ENCODE measurements at regions not wholly inside any gene's neighbourhood (a gene's known extent, or its start where the extent isn't known, plus 50 kb on each side); places are given as distances from the start of the nearest gene placed in this dataset.

DNA sequence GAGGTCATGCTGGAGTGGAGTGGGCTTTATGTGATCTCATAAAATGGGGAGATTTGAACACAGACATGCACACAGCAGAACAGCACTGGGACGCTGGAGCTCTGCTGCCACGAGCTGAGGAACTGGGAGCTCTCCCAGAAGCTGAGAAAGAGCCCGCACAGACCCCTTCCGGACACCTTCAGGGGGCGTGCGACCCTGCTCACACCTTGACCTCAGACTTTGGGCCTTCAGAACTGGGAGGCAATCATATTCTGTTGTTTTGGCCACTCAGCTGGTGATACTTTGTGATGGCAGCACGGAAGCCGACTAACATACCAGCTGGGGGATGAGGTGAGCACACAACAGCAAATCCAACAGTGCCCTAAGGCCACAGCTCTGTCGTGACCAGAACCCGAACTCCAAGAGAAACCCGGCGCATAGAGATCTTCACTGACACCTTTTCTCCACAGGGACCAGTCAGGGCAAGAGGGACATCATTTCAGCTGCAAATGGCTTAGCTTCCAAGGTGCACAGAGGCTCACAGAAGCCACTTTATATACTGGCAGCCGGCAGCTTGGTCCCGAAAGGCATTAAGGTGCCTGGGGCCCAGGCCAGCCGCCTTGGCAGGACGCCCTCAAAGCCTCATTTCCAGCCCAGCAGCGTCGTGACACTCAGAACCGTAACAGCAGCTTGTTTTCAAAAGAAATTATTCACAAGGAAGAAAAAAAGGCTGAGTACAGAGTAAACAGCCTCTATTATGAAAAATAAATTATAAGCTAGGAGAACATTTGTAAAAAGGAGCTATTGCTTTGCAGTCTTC is 89.3 kb downstream of the RNASET2 start:
- no peaks in the 10 kb centered on the region for H3K79me2 ChIP-seq (ENCODE audit: insufficient read depth, low read length)
- WGBS (ENCODE audit: insufficient coverage) = 95% methylated on average over 13 of the region's 19 CpGs
- no peak overlapping the region for H2AFZ ChIP-seq (ENCODE audit: insufficient read depth, low read depth, low read length, poor library complexity, severe bottlenecking)
- intact Hi-C loops (cut with micrococcal nuclease) = no loop called here
- TF ChIP-seq, protein P1, sequence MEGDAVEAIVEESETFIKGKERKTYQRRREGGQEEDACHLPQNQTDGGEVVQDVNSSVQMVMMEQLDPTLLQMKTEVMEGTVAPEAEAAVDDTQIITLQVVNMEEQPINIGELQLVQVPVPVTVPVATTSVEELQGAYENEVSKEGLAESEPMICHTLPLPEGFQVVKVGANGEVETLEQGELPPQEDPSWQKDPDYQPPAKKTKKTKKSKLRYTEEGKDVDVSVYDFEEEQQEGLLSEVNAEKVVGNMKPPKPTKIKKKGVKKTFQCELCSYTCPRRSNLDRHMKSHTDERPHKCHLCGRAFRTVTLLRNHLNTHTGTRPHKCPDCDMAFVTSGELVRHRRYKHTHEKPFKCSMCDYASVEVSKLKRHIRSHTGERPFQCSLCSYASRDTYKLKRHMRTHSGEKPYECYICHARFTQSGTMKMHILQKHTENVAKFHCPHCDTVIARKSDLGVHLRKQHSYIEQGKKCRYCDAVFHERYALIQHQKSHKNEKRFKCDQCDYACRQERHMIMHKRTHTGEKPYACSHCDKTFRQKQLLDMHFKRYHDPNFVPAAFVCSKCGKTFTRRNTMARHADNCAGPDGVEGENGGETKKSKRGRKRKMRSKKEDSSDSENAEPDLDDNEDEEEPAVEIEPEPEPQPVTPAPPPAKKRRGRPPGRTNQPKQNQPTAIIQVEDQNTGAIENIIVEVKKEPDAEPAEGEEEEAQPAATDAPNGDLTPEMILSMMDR (IDR thresholded peaks at IDR 0.05) = no peak
- H4K20me1 ChIP-seq (ENCODE audit: insufficient read depth, low read length) = no peaks in the 10 kb centered on the region
- H3K4me1 Mint-ChIP-seq = peaks cover 4% of the 10 kb centered on the region
- no peak overlapping the region for H3K27ac Mint-ChIP-seq
- peaks cover 0 to 5% (median under 1%) of the 10 kb centered on the region in 7 donors for H3K9me3 Mint-ChIP-seq
- no peak overlapping the region for H3K4me2 ChIP-seq (replicated peaks; ENCODE audit: extremely low read depth, low read length, poor library complexity, severe bottlenecking)
- peaks cover 10% of the 10 kb centered on the region in 2 donors for H3K4me1 ChIP-seq (ENCODE audit: control insufficient read depth in 1 of 2, insufficient read depth in 2 of 2, low read length in 2 of 2)
- H3K27me3 ChIP-seq (ENCODE audit: control insufficient read depth in 2 of 2, insufficient read depth in 2 of 2, low read length in 2 of 2) = peaks cover 16 to 24% of the 10 kb centered on the region in 2 donors
- H3K36me3 Mint-ChIP-seq = peaks cover 0 to under 1% of the 10 kb centered on the region in 2 donors
- no peak overlapping the region for H3K9ac ChIP-seq (ENCODE audit: insufficient read depth, low read length, poor library complexity, severe bottlenecking)
- H3K9me3 ChIP-seq (replicated peaks in 1 of 2; ENCODE audit: control insufficient read depth in 1 of 2, insufficient read depth in 1 of 2, low read length in 2 of 2) = peaks cover 0 to 5% of the 10 kb centered on the region in 2 donors
- peaks cover 25 to 36% (median 33%) of the 10 kb centered on the region in 3 donors for H3K27me3 Mint-ChIP-seq (ENCODE audit: low read depth in 3 of 3)
- H3K27ac ChIP-seq (ENCODE audit: low read depth in 1 of 2, low read length in 2 of 2) = no peak overlapping the region
- no peak overlapping the region for H3K4me3 ChIP-seq (replicated peaks in 1 of 3; ENCODE audit: low read depth in 2 of 3, low read length in 3 of 3)
- no peak overlapping the region for H3K4me3 Mint-ChIP-seq
- no peak for DNase-seq
- no peaks in the 10 kb centered on the region for H3K36me3 ChIP-seq (replicated peaks in 1 of 2; ENCODE audit: control insufficient read depth in 1 of 2, insufficient read depth in 2 of 2, low read length in 2 of 2)

DNA sequence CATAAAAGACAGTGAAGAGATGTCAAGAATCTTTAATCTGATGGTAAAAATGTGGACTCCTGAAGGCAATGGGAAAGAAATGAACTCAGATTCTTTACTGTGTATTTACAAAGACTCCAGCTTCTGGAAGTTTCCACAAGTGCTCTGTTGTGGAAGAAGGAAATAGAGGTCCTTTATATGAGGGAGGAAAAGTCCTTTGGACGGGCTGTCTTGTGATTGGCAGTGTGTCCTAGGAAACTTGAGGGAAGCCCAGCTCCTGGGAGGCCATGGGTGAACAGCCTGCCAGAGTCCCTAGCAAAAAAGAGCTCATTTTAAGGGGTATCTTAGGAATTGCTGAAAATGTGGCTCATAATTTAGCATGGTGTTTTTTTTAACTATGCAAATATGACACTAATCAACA is 92.0 kb downstream of the RNASET2 start:
- Histone ChIP-seq H3K4me2 (replicated peaks; ENCODE audit: extremely low read depth, low read length, poor library complexity, severe bottlenecking) (no peak overlapping the region), H3K27me3 (ENCODE audit: control insufficient read depth in 2 of 2, insufficient read depth in 2 of 2, low read length in 2 of 2) (peaks cover 40 to 50% of the 10 kb centered on the region in 2 donors), H3K79me2 (ENCODE audit: insufficient read depth, low read length) (no peaks in the 10 kb centered on the region), H3K9me3 (replicated peaks in 1 of 2; ENCODE audit: control insufficient read depth in 1 of 2, insufficient read depth in 1 of 2, low read length in 2 of 2) (peaks cover 0 to 5% of the 10 kb centered on the region in 2 donors), H3K9ac (ENCODE audit: insufficient read depth, low read length, poor library complexity, severe bottlenecking) (no peak overlapping the region), H3K4me3 (replicated peaks in 1 of 3; ENCODE audit: low read depth in 2 of 3, low read length in 3 of 3) (no peak overlapping the region), H4K20me1 (ENCODE audit: insufficient read depth, low read length) (no peaks in the 10 kb centered on the region), H3K4me1 (ENCODE audit: control insufficient read depth in 1 of 2, insufficient read depth in 2 of 2, low read length in 2 of 2) (peaks cover 11% of the 10 kb centered on the region in 2 donors), H3K27ac (ENCODE audit: low read depth in 1 of 2, low read length in 2 of 2) (no peak overlapping the region), H2AFZ (ENCODE audit: insufficient read depth, low read depth, low read length, poor library complexity, severe bottlenecking) (no peak overlapping the region), H3K36me3 (replicated peaks in 1 of 2; ENCODE audit: control insufficient read depth in 1 of 2, insufficient read depth in 2 of 2, low read length in 2 of 2) (no peaks in the 10 kb centered on the region)
- H3K9me3 Mint-ChIP-seq = peaks cover 0 to 5% (median 2%) of the 10 kb centered on the region in 7 donors
- 100% methylated on average over 1 of the region's 1 CpG for WGBS (ENCODE audit: insufficient coverage)
- TF ChIP-seq, protein P1 (IDR thresholded peaks at IDR 0.05) = no peak
- peaks cover 0 to 6% of the 10 kb centered on the region in 2 donors for H3K36me3 Mint-ChIP-seq
- H3K27ac Mint-ChIP-seq = no peak overlapping the region
- DNase-seq = no peak
- H3K4me3 Mint-ChIP-seq = peak overlapping the region in 1 of 2 donors; percentile 81
- peaks cover 7% of the 10 kb centered on the region for H3K4me1 Mint-ChIP-seq
- intact Hi-C loops (cut with micrococcal nuclease) = no loop called here
- H3K27me3 Mint-ChIP-seq (ENCODE audit: low read depth in 3 of 3) = peaks cover 47 to 59% (median 56%) of the 10 kb centered on the region in 3 donors
